Prostate gland (tissue), 2 donors: ENCODE measurements at regions not wholly inside any gene's neighbourhood (a gene's known extent, or its start where the extent isn't known, plus 50 kb on each side); places are given as distances from the start of the nearest gene placed in this dataset.

Source experiments
- POLR2AphosphoS5 ChIP-seq: sonication (generic); formaldehyde crosslinking; IDR thresholded peaks from one replicate; pipeline ENCODE4 v1.6.1; 2017; ENCODE audit warnings: antibody characterized with exemption
- TF ChIP-seq, protein P1 (sequence below), 4 experiments: fragments of 200-600 bp in 2 of 4; fragments of 450-650 bp in 2 of 4; sonication (generic) in 2 of 4; IDR thresholded peaks; 1 replicate in 3 of 4; 2 replicates in 1 of 4; pipeline ENCODE4 v1.5.1; 2016 to 2019; ENCODE audit warnings: antibody characterized with exemption in 4 of 4, mild to moderate bottlenecking in 2 of 4, moderate library complexity in 2 of 4

DNA sequence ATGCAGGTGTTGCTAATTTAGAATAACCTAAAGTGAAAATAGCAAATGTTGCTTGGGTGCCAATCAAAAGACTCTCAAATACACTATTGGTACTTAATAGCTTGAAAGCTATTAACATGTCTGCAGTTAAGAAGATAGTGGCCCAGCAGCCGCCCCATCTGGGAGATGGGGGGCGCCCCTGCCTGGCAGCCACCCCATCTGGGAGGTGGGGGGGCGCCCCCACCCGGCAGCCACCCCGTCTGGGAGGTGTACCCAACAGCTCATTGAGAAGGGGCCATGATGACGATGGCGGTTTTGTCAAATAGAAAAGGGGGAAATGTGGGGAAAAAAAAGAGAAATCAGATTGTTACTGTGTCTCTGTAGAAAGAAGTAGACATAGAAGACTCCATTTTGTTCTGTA lies 923.1 kb upstream of the MDGA2 start:
- TF ChIP-seq, protein P1, sequence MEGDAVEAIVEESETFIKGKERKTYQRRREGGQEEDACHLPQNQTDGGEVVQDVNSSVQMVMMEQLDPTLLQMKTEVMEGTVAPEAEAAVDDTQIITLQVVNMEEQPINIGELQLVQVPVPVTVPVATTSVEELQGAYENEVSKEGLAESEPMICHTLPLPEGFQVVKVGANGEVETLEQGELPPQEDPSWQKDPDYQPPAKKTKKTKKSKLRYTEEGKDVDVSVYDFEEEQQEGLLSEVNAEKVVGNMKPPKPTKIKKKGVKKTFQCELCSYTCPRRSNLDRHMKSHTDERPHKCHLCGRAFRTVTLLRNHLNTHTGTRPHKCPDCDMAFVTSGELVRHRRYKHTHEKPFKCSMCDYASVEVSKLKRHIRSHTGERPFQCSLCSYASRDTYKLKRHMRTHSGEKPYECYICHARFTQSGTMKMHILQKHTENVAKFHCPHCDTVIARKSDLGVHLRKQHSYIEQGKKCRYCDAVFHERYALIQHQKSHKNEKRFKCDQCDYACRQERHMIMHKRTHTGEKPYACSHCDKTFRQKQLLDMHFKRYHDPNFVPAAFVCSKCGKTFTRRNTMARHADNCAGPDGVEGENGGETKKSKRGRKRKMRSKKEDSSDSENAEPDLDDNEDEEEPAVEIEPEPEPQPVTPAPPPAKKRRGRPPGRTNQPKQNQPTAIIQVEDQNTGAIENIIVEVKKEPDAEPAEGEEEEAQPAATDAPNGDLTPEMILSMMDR (IDR thresholded peaks at IDR 0.05): no peak
- no peak for TF ChIP-seq POLR2AphosphoS5
